Calu3 (cell line): ENCODE measurements at regions not wholly inside any gene's neighbourhood (a gene's known extent, or its start where the extent isn't known, plus 50 kb on each side); places are given as distances from the start of the nearest gene placed in this dataset.

Source experiments
- BruUV-seq: library from RNA; stranded (reverse); fragments of 400-500 nt; replicated peaks from 2 replicates; lab custom pipeline; 2021; lab: Mats Ljungman, UMichigan
- CTCF ChIA-PET: fragments of 300-600 bp; sonication (Branson Sonifier 250); formaldehyde crosslinking; loops from one replicate; lab custom pipeline; 2022; ENCODE audit warnings: antibody characterized with exemption; lab: Charles Lee
- DNase-seq: peaks from one replicate; pipeline ENCODE4 v3.0.0; 2022
- H3K27ac Mint-ChIP-seq: one replicate; pipeline ENCODE4 v1.8.0; 2022; ENCODE audit warnings: mixed read lengths; ENCODE audit not compliant: unreplicated experiment
- H3K27me3 Mint-ChIP-seq: one replicate; pipeline ENCODE4 v1.8.0; 2022; ENCODE audit warnings: mixed read lengths; ENCODE audit not compliant: unreplicated experiment
- H3K36me3 Mint-ChIP-seq: one replicate; pipeline ENCODE4 v1.8.0; 2022; ENCODE audit warnings: mild to moderate bottlenecking, moderate library complexity, mixed read lengths; ENCODE audit not compliant: insufficient read depth, unreplicated experiment
- H3K4me1 Mint-ChIP-seq: one replicate; pipeline ENCODE4 v1.8.0; 2022; ENCODE audit warnings: mild to moderate bottlenecking, low read depth, mixed read lengths; ENCODE audit not compliant: unreplicated experiment
- H3K4me3 Mint-ChIP-seq: one replicate; pipeline ENCODE4 v1.8.0; 2022; ENCODE audit warnings: mild to moderate bottlenecking, low read depth, moderate library complexity, mixed read lengths; ENCODE audit not compliant: unreplicated experiment
- H3K9me3 Mint-ChIP-seq: one replicate; pipeline ENCODE4 v1.8.0; 2022; ENCODE audit warnings: low read depth, mixed read lengths; ENCODE audit not compliant: unreplicated experiment
- intact Hi-C: fragments of 100-400 bp; cut with micrococcal nuclease; formaldehyde crosslinking; loops from one replicate; pipeline ENCODE4 v1.10.0; 2022; ENCODE audit not compliant: unreplicated experiment
- TF ChIP-seq, protein P1 (sequence below): fragments of 200-600 bp; IDR thresholded peaks from one replicate; pipeline ENCODE4 v1.8.0; 2022; ENCODE audit warnings: antibody characterized with exemption; ENCODE audit not compliant: unreplicated experiment

DNA sequence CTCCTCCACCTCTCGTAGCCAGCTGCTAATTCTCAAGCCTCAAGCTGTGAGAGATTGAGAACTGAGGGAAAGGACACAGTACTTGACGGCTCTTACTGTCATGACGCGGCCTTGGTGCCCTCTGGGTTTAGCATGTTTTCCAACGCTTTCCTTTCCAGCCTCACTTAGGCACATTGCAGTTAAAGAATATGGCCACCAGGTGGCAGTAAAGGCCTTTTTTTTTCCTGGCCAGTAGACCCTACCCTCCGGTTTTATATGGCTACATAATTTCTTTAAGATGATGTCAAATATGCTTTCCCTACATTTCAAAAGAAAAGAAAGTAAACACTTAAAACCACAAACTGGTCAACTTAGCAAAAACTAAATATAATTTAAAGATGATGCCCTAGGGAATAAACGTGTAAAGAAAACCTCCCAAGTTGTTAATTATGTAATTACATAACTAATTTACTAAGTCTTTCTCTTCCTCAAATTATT is 56.8 kb upstream of the PRDX6 start:
- peak; percentile 78 for DNase-seq
- peaks cover 33% of the 10 kb centered on the region for H3K4me1 Mint-ChIP-seq
- BruUV-seq, result no TSS peak
- peak overlapping the region; percentile 29 for H3K4me3 Mint-ChIP-seq
- CTCF ChIA-PET, result interaction anchor here (1.7 kb wide), 1 partner anchor 674 kb away, joined by 3 read pairs; no protein-coding TSS in a partner anchor
- H3K36me3 Mint-ChIP-seq, result no peaks in the 10 kb centered on the region
- TF ChIP-seq, protein P1, sequence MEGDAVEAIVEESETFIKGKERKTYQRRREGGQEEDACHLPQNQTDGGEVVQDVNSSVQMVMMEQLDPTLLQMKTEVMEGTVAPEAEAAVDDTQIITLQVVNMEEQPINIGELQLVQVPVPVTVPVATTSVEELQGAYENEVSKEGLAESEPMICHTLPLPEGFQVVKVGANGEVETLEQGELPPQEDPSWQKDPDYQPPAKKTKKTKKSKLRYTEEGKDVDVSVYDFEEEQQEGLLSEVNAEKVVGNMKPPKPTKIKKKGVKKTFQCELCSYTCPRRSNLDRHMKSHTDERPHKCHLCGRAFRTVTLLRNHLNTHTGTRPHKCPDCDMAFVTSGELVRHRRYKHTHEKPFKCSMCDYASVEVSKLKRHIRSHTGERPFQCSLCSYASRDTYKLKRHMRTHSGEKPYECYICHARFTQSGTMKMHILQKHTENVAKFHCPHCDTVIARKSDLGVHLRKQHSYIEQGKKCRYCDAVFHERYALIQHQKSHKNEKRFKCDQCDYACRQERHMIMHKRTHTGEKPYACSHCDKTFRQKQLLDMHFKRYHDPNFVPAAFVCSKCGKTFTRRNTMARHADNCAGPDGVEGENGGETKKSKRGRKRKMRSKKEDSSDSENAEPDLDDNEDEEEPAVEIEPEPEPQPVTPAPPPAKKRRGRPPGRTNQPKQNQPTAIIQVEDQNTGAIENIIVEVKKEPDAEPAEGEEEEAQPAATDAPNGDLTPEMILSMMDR, result peak; percentile 87
- intact Hi-C loops, result loop anchor here (1.0 to 5.0 kb wide), 5 partner anchors 655 to 1322 kb away; no protein-coding TSS in a partner anchor
- no peak overlapping the region for H3K27ac Mint-ChIP-seq
- H3K9me3 Mint-ChIP-seq, result no peaks in the 10 kb centered on the region
- no peaks in the 10 kb centered on the region for H3K27me3 Mint-ChIP-seq

- intact Hi-C loops, result loop anchor here (2.0 to 5.0 kb wide), 4 partner anchors 676 to 1321 kb away; no protein-coding TSS in a partner anchor
- BruUV-seq, result no TSS peak
These were observed 55.8 kb upstream of the PRDX6 start for GRCh38 chr1:173421286-173421685.

DNA sequence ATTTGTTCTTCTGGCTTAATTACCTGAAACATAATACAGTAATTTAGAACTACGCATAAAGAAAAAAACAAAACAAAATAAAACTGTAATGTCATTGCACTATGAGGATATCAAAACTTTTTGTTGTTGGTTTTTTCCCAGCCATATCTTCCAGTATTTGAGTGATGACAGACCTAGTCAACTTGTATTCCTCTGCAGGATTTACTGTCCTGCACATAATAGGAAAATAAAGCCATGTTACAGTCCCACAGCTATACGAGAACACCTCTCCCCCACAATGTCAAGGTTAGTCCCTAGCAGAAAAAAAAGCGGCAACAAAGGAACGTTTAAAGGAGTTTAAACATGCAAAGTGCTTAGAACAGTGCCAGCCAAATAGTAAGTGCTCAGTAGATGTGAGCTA is 55.3 kb upstream of the PRDX6 start:
- peaks cover 47% of the 10 kb centered on the region for H3K4me1 Mint-ChIP-seq

More at GRCh38 chr1:173421286-173421685, 55.8 kb upstream of the PRDX6 start:
- TF ChIP-seq, protein P1, result no peak
- Mint-ChIP-seq H3K4me3 (no peak overlapping the region), H3K9me3 (no peaks in the 10 kb centered on the region), H3K4me1 (peaks cover 42% of the 10 kb centered on the region), H3K27ac (no peak overlapping the region), H3K27me3 (no peaks in the 10 kb centered on the region), H3K36me3 (no peaks in the 10 kb centered on the region)
- CTCF ChIA-PET, result interaction anchor here (0.6 to 1.7 kb wide), 2 partner anchors 144 to 675 kb away, joined by 3 to 5 read pairs; no protein-coding TSS in a partner anchor
- no peak for DNase-seq

DNA sequence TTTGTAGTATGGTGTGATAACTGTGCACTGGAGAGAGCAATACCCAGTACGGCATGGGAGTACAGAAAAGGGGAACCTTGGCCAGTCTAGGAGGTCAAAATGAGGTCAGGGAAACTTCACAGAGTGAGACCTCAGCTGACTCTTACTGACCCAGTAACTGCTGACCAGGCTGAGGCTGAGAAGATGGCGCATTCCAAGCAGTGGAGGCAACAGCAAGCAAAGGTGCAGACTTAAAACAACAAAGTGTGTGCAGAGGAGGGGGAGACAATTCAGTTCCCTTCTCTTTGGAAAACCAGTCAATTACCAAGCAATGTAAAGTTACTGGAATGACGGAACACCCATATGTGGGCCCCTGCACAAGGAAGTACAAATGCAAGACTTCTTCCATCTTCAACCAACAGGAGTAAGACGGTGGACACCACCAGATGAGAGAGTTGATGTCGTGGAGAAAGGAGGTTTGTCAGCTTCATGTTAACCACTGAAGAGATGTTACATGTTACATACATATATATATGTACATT is 54.6 kb upstream of the PRDX6 start:
- CTCF ChIA-PET, result interaction anchor here (1.1 kb wide), 1 partner anchor 170 kb away, joined by 4 read pairs; no protein-coding TSS in a partner anchor
- Mint-ChIP-seq H3K9me3 (no peaks in the 10 kb centered on the region), H3K27me3 (no peaks in the 10 kb centered on the region), H3K4me1 (peaks cover 54% of the 10 kb centered on the region), H3K36me3 (no peaks in the 10 kb centered on the region), H3K27ac (no peak overlapping the region), H3K4me3 (no peak overlapping the region)
- DNase-seq, result no peak
- no TSS peak for BruUV-seq
- intact Hi-C loops, result loop anchor here (5.0 kb wide), 3 partner anchors 795 to 1320 kb away; no protein-coding TSS in a partner anchor
- TF ChIP-seq, protein P1, result no peak

More for the DNA sequence above, 55.3 kb upstream of the PRDX6 start:
- Mint-ChIP-seq H3K27ac (no peak overlapping the region), H3K4me3 (no peak overlapping the region), H3K27me3 (no peaks in the 10 kb centered on the region), H3K9me3 (no peaks in the 10 kb centered on the region), H3K36me3 (no peaks in the 10 kb centered on the region)
- intact Hi-C loops, result loop anchor here (2.0 to 5.0 kb wide), 4 partner anchors 677 to 1321 kb away; no protein-coding TSS in a partner anchor
- CTCF ChIA-PET, result interaction anchor here (0.5 to 0.6 kb wide), 2 partner anchors 143 to 1768 kb away, joined by 3 to 5 read pairs; no protein-coding TSS in a partner anchor
- TF ChIP-seq, protein P1, result no peak
- no peak for DNase-seq
- BruUV-seq, result no TSS peak
